ENCODE measurements at regions not wholly inside any gene's neighbourhood (a gene's known extent, or its start where the extent isn't known, plus 50 kb on each side); places are given as distances from the start of the nearest gene placed in this dataset.

DNA sequence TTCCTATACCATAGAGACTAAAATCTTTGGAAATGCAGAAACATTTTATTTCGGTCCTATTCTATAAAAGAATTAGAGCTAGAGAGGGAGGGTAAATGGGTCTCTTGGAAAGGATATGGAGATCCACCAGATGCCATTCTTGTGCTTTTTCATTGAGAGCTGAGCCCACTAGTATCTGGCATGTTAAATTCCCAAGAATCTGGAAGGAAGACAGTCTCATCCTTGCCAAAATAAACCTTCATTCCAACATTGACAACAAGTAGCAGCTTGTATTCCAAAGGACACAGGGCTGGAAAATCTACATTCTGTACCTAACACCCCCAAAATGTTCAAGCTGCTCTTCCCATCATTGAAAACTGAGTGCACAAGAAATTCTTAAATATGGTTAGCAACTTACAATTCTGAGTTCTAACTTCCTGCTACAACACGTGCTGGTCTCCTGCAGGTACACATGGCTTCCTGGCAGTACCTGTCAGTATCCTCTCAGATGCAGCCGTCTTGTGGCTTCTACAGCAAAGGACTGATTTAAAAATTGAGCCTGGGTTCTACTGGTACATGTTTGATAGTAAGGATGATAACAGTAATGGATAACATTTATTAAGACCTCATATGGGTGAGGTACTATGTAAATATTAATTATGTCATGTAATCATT is 348.1 kb downstream of the SV2B start:
- TF ChIP-seq, protein P1, sequence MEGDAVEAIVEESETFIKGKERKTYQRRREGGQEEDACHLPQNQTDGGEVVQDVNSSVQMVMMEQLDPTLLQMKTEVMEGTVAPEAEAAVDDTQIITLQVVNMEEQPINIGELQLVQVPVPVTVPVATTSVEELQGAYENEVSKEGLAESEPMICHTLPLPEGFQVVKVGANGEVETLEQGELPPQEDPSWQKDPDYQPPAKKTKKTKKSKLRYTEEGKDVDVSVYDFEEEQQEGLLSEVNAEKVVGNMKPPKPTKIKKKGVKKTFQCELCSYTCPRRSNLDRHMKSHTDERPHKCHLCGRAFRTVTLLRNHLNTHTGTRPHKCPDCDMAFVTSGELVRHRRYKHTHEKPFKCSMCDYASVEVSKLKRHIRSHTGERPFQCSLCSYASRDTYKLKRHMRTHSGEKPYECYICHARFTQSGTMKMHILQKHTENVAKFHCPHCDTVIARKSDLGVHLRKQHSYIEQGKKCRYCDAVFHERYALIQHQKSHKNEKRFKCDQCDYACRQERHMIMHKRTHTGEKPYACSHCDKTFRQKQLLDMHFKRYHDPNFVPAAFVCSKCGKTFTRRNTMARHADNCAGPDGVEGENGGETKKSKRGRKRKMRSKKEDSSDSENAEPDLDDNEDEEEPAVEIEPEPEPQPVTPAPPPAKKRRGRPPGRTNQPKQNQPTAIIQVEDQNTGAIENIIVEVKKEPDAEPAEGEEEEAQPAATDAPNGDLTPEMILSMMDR (IDR thresholded peaks at IDR 0.05; ENCODE audit: low read depth, low read length): no peak
- TF ChIP-seq EZH2phosphoT487 (IDR thresholded peaks at IDR 0.05; ENCODE audit: low read depth): no peak

All from OCI-LY3 (cell line).